ENCODE measurements at regions not wholly inside any gene's neighbourhood (a gene's known extent, or its start where the extent isn't known, plus 50 kb on each side); places are given as distances from the start of the nearest gene placed in this dataset.
"Not testable (repeated sequence)": the region's sequence is repeated elsewhere in the genome, so short reads cannot be mapped to it uniquely, and the experiment has no call there.

DNA sequence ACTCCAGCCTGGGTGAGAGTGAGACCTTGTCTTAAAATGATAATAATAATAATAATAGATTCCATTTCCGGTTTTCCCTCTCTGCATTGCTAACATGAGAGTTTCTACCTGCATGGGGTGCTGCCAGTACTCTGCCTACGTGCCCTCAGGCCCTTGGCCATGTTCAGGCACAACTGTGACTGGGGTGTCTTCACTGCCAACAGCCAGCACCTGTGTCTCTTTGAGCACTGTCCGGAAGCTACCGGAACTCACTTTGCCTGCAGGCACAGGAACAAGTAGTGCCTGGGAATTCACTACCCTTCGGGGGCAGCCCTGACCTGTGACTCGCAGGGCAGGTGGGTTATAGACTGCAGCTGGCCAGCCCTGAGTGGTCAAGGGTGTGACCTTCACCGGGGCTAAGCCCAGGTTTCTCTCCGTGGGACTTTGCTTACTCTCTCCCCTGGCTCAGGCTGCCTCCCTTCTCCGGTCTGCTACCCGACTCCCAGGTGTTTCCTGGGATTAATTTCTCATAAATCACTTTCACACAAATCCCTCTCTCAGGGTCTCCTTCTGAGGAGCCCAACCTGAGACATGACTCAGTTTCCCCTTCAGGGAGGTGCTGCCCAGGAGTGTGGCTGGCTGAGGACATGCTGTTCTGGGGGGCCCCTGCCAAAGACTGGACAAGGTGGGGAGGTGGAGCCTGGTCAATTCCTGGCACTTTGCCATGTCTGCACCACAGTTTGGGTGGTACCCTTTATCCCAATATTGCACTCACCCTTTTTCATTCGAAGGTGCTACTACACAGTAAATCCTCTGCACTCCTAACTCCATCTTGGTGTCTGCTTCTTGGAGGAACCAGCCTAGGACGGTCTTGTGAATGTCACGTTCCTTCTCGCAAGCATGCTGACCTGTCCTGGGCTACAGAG, 79.5 kb upstream of the RALGAPA2 start:
- Mint-ChIP-seq H3K36me3 (ENCODE audit: low read depth) (no peaks in the 10 kb centered on the region; the same call in 1 of the 2 replicates), H3K4me1 (ENCODE audit: low read depth) (no peaks in the 10 kb centered on the region), H3K4me3 (no peak overlapping the region), H3K9me3 (peaks cover 20% of the 10 kb centered on the region), H3K27ac (no peak overlapping the region), H3K27me3 (ENCODE audit: insufficient read depth) (no peaks in the 10 kb centered on the region; the same call in none of the 2 replicates)
- no peak for DNase-seq
- TF ChIP-seq, protein P1, sequence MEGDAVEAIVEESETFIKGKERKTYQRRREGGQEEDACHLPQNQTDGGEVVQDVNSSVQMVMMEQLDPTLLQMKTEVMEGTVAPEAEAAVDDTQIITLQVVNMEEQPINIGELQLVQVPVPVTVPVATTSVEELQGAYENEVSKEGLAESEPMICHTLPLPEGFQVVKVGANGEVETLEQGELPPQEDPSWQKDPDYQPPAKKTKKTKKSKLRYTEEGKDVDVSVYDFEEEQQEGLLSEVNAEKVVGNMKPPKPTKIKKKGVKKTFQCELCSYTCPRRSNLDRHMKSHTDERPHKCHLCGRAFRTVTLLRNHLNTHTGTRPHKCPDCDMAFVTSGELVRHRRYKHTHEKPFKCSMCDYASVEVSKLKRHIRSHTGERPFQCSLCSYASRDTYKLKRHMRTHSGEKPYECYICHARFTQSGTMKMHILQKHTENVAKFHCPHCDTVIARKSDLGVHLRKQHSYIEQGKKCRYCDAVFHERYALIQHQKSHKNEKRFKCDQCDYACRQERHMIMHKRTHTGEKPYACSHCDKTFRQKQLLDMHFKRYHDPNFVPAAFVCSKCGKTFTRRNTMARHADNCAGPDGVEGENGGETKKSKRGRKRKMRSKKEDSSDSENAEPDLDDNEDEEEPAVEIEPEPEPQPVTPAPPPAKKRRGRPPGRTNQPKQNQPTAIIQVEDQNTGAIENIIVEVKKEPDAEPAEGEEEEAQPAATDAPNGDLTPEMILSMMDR (IDR thresholded peaks at IDR 0.05): no peak

- peaks cover 24% of the 10 kb centered on the region for H3K9me3 Mint-ChIP-seq
- no peak overlapping the region for H3K4me3 Mint-ChIP-seq
- no peaks in the 10 kb centered on the region for H3K4me1 Mint-ChIP-seq (ENCODE audit: low read depth)
- no peak for DNase-seq
- no peaks in the 10 kb centered on the region; the same call in 1 of the 2 replicates for H3K36me3 Mint-ChIP-seq (ENCODE audit: low read depth)
- H3K27me3 Mint-ChIP-seq (ENCODE audit: insufficient read depth): no peaks in the 10 kb centered on the region; the same call in none of the 2 replicates
- no peak overlapping the region for H3K27ac Mint-ChIP-seq
- TF ChIP-seq, protein P1 (IDR thresholded peaks at IDR 0.05): no peak
Observed at GRCh38 chr20:20788308-20788707, 75.9 kb upstream of the RALGAPA2 start.

GRCh38 chr20:20786428-20786827, 74.0 kb upstream of the RALGAPA2 start:
- Mint-ChIP-seq H3K27me3 (ENCODE audit: insufficient read depth) (no peaks in the 10 kb centered on the region; the same call in 1 of the 2 replicates), H3K36me3 (ENCODE audit: low read depth) (no peaks in the 10 kb centered on the region), H3K4me1 (ENCODE audit: low read depth) (no peaks in the 10 kb centered on the region), H3K27ac (no peak overlapping the region), H3K4me3 (no peak overlapping the region), H3K9me3 (peaks cover 16% of the 10 kb centered on the region)
- DNase-seq: no peak
- TF ChIP-seq, protein P1 (IDR thresholded peaks at IDR 0.05): no peak

DNA sequence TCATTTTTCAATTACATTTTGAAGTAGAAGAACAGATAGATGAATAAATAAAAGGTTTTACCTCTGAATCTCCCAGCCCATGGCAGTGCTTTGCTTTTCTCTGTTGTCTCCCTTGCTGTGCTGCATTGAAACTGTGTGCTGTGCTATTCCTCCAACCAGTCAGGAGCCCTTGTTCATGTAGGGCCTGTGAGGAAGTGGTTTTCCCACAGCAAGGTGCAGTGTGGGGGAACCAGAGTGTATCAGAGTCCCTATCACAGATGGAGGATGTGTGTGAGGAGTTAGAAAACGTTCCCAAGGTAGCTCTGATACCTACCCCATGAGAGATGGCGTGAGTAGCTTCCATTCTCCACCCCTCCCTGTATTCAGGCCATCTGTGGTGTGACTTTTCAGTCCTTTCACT, 72.8 kb upstream of the RALGAPA2 start:
- peaks cover 20% of the 10 kb centered on the region for H3K9me3 Mint-ChIP-seq
- no peaks in the 10 kb centered on the region; the same call in 1 of the 2 replicates for H3K27me3 Mint-ChIP-seq (ENCODE audit: insufficient read depth)
- DNase-seq: no peak
- no peak overlapping the region for H3K4me3 Mint-ChIP-seq
- no peaks in the 10 kb centered on the region for H3K4me1 Mint-ChIP-seq (ENCODE audit: low read depth)
- no peak overlapping the region for H3K27ac Mint-ChIP-seq
- H3K36me3 Mint-ChIP-seq (ENCODE audit: low read depth): no peaks in the 10 kb centered on the region
- TF ChIP-seq, protein P1 (IDR thresholded peaks at IDR 0.05): no peak

GRCh38 chr20:20784450-20784849, 72.0 kb upstream of the RALGAPA2 start:
- not testable (repeated sequence) for H3K4me3 Mint-ChIP-seq; H3K36me3 Mint-ChIP-seq (ENCODE audit: low read depth); H3K4me1 Mint-ChIP-seq (ENCODE audit: low read depth); H3K27me3 Mint-ChIP-seq (ENCODE audit: insufficient read depth); H3K27ac Mint-ChIP-seq; DNase-seq
- peaks cover 17% of the 10 kb centered on the region for H3K9me3 Mint-ChIP-seq

GRCh38 chr20:20783450-20783849, 71.0 kb upstream of the RALGAPA2 start:
- TF ChIP-seq, protein P1 (IDR thresholded peaks at IDR 0.05): no peak
- Mint-ChIP-seq H3K27me3 (ENCODE audit: insufficient read depth) (no peaks in the 10 kb centered on the region; the same call in 1 of the 2 replicates), H3K36me3 (ENCODE audit: low read depth) (no peaks in the 10 kb centered on the region), H3K4me3 (no peak overlapping the region), H3K27ac (no peak overlapping the region), H3K4me1 (ENCODE audit: low read depth) (no peaks in the 10 kb centered on the region), H3K9me3 (peaks cover 15% of the 10 kb centered on the region; the same call in 1 of the 2 replicates)
- no peak for DNase-seq

Measured in HFFc6 (cell line).